ENCODE measurements at regions not wholly inside any gene's neighbourhood (a gene's known extent, or its start where the extent isn't known, plus 50 kb on each side); places are given as distances from the start of the nearest gene placed in this dataset.

DNA sequence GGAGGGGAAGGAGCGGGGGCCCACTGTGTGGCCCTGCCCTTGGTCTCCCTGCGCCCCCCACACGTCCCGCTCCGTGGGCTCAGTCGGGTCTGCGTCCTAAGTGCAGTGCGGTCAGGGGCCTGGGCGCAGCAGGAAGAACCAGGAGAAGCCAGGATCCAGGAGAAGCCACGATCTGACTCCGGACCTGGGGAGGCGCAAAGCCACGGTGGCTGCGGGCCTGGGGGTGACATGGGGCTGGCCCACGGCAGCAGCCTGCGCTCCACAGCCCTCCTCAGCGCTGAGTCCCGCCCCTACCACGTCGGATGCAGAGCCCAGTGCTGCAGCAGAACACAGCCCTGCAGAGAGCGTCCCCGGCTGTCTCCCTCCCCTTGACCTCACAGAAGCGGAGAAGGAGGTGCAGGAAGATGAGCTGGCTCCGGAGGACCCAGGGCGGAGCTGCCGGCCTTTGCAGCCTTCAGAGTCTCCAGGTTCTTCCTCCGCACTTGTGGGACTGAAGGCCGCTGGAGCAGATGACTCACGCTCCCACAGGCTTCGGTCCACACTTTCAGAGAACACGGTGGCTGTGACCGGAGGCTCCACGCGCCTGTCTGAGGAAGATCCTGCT, 589.2 kb upstream of the SALL3 start:
- H3K23ac ChIP-seq (ENCODE audit: low read length in 2 of 2) = no peak overlapping the region
- no peaks in the 10 kb centered on the region for H3K4me1 ChIP-seq (ENCODE audit: control insufficient read depth, insufficient read depth, low read depth, low read length)
- H2AFZ ChIP-seq (ENCODE audit: low read depth, low read length) = no peak overlapping the region
- H4K8ac ChIP-seq (ENCODE audit: low read length) = no peak overlapping the region
- no peak overlapping the region for H2BK15ac ChIP-seq (ENCODE audit: low read depth, poor library complexity, severe bottlenecking)
- H2AK5ac ChIP-seq (ENCODE audit: low read length, severe bottlenecking) = no peak overlapping the region
- H3K4ac ChIP-seq (ENCODE audit: low read depth in 1 of 2, low read length in 2 of 2) = no peak overlapping the region
- WGBS = 82% methylated on average over 34 of the region's 34 CpGs
- peaks cover 25% of the 10 kb centered on the region for H3K9me3 ChIP-seq (ENCODE audit: control insufficient read depth, low read length)
- no peak overlapping the region for H4K91ac ChIP-seq (ENCODE audit: low read length)
- H3K27me3 ChIP-seq (ENCODE audit: control insufficient read depth in 1 of 2, insufficient read depth in 1 of 2, low read length in 2 of 2) = no peaks in the 10 kb centered on the region
- no peak overlapping the region for H3K9ac ChIP-seq (ENCODE audit: low read length)
- H3K36me3 ChIP-seq (ENCODE audit: control insufficient read depth in 1 of 2, insufficient read depth in 2 of 2, low read depth in 1 of 2, low read length in 2 of 2) = no peaks in the 10 kb centered on the region
- H3K4me3 ChIP-seq (ENCODE audit: insufficient read depth in 1 of 2, low read depth in 1 of 2, low read length in 2 of 2) = no peak overlapping the region
- H3K27ac ChIP-seq (ENCODE audit: low read length, poor library complexity, severe bottlenecking) = no peak overlapping the region
- DNase-seq = no peak
- no peak overlapping the region for H3K18ac ChIP-seq (ENCODE audit: low read depth in 1 of 2, low read length in 2 of 2)
- H2BK120ac ChIP-seq (ENCODE audit: low read depth, low read length) = no peak overlapping the region
- H2BK5ac ChIP-seq (ENCODE audit: low read depth, low read length, poor library complexity, severe bottlenecking) = no peak overlapping the region
- H3K79me1 ChIP-seq (replicated peaks; ENCODE audit: low read length, poor library complexity, severe bottlenecking) = no peaks in the 10 kb centered on the region
- no peak overlapping the region for H2BK12ac ChIP-seq (ENCODE audit: low read length in 2 of 2)
- no peak overlapping the region for H3K4me2 ChIP-seq (ENCODE audit: low read length, poor library complexity, severe bottlenecking)
- H3K14ac ChIP-seq (ENCODE audit: low read length in 2 of 2) = no peak overlapping the region

- no peak overlapping the region for H3K18ac ChIP-seq (ENCODE audit: low read depth in 1 of 2, low read length in 2 of 2)
- no peak overlapping the region for H4K91ac ChIP-seq (ENCODE audit: low read length)
- H3K9me3 ChIP-seq (ENCODE audit: control insufficient read depth, low read length) = peaks cover 22% of the 10 kb centered on the region
- H2BK120ac ChIP-seq (ENCODE audit: low read depth, low read length) = no peak overlapping the region
- H3K27me3 ChIP-seq (ENCODE audit: control insufficient read depth in 1 of 2, insufficient read depth in 1 of 2, low read length in 2 of 2) = no peaks in the 10 kb centered on the region
- H3K4me3 ChIP-seq (ENCODE audit: insufficient read depth in 1 of 2, low read depth in 1 of 2, low read length in 2 of 2) = no peak overlapping the region
- no peak overlapping the region for H2BK12ac ChIP-seq (ENCODE audit: low read length in 2 of 2)
- no peak for DNase-seq
- no peak overlapping the region for H4K8ac ChIP-seq (ENCODE audit: low read length)
- no peak overlapping the region for H3K4ac ChIP-seq (ENCODE audit: low read depth in 1 of 2, low read length in 2 of 2)
- 90% methylated on average over 33 of the region's 33 CpGs for WGBS
- H3K23ac ChIP-seq (ENCODE audit: low read length in 2 of 2) = no peak overlapping the region
- H2AFZ ChIP-seq (ENCODE audit: low read depth, low read length) = no peak overlapping the region
- H2BK15ac ChIP-seq (ENCODE audit: low read depth, poor library complexity, severe bottlenecking) = no peak overlapping the region
- H3K79me1 ChIP-seq (replicated peaks; ENCODE audit: low read length, poor library complexity, severe bottlenecking) = no peaks in the 10 kb centered on the region
- H3K27ac ChIP-seq (ENCODE audit: low read length, poor library complexity, severe bottlenecking) = no peak overlapping the region
- no peak overlapping the region for H3K14ac ChIP-seq (ENCODE audit: low read length in 2 of 2)
- no peak overlapping the region for H2AK5ac ChIP-seq (ENCODE audit: low read length, severe bottlenecking)
- H2BK5ac ChIP-seq (ENCODE audit: low read depth, low read length, poor library complexity, severe bottlenecking) = no peak overlapping the region
- H3K36me3 ChIP-seq (ENCODE audit: control insufficient read depth in 1 of 2, insufficient read depth in 2 of 2, low read depth in 1 of 2, low read length in 2 of 2) = no peaks in the 10 kb centered on the region
- H3K4me2 ChIP-seq (ENCODE audit: low read length, poor library complexity, severe bottlenecking) = no peak overlapping the region
- no peak overlapping the region for H3K9ac ChIP-seq (ENCODE audit: low read length)
- no peaks in the 10 kb centered on the region for H3K4me1 ChIP-seq (ENCODE audit: control insufficient read depth, insufficient read depth, low read depth, low read length)
These were observed 588.7 kb upstream of the SALL3 start for GRCh38 chr18:78390952-78391348.

- H3K18ac ChIP-seq (ENCODE audit: low read depth in 1 of 2, low read length in 2 of 2) = no peak overlapping the region
- no peak for DNase-seq
- no peaks in the 10 kb centered on the region for H3K27me3 ChIP-seq (ENCODE audit: control insufficient read depth in 1 of 2, insufficient read depth in 1 of 2, low read length in 2 of 2)
- H3K4me2 ChIP-seq (ENCODE audit: low read length, poor library complexity, severe bottlenecking) = no peak overlapping the region
- no peak overlapping the region for H2BK15ac ChIP-seq (ENCODE audit: low read depth, poor library complexity, severe bottlenecking)
- H3K27ac ChIP-seq (ENCODE audit: low read length, poor library complexity, severe bottlenecking) = no peak overlapping the region
- H3K4me3 ChIP-seq (ENCODE audit: insufficient read depth in 1 of 2, low read depth in 1 of 2, low read length in 2 of 2) = no peak overlapping the region
- H4K8ac ChIP-seq (ENCODE audit: low read length) = no peak overlapping the region
- H3K9me3 ChIP-seq (ENCODE audit: control insufficient read depth, low read length) = peaks cover 6% of the 10 kb centered on the region
- no peak overlapping the region for H3K9ac ChIP-seq (ENCODE audit: low read length)
- H2BK5ac ChIP-seq (ENCODE audit: low read depth, low read length, poor library complexity, severe bottlenecking) = no peak overlapping the region
- H2AFZ ChIP-seq (ENCODE audit: low read depth, low read length) = no peak overlapping the region
- no peak overlapping the region for H3K23ac ChIP-seq (ENCODE audit: low read length in 2 of 2)
- no peak overlapping the region for H2BK120ac ChIP-seq (ENCODE audit: low read depth, low read length)
- H2AK5ac ChIP-seq (ENCODE audit: low read length, severe bottlenecking) = no peak overlapping the region
- no peak overlapping the region for H2BK12ac ChIP-seq (ENCODE audit: low read length in 2 of 2)
- H3K36me3 ChIP-seq (ENCODE audit: control insufficient read depth in 1 of 2, insufficient read depth in 2 of 2, low read depth in 1 of 2, low read length in 2 of 2) = no peaks in the 10 kb centered on the region
- H3K4ac ChIP-seq (ENCODE audit: low read depth in 1 of 2, low read length in 2 of 2) = no peak overlapping the region
- no peak overlapping the region for H4K91ac ChIP-seq (ENCODE audit: low read length)
- H3K14ac ChIP-seq (ENCODE audit: low read length in 2 of 2) = no peak overlapping the region
- 77% methylated on average over 13 of the region's 14 CpGs for WGBS
- H3K79me1 ChIP-seq (replicated peaks; ENCODE audit: low read length, poor library complexity, severe bottlenecking) = no peaks in the 10 kb centered on the region
- no peaks in the 10 kb centered on the region for H3K4me1 ChIP-seq (ENCODE audit: control insufficient read depth, insufficient read depth, low read depth, low read length)
These were observed 586.3 kb upstream of the SALL3 start for GRCh38 chr18:78393086-78393862.

- no peak overlapping the region for H3K4me2 ChIP-seq (ENCODE audit: low read length, poor library complexity, severe bottlenecking)
- H3K18ac ChIP-seq (ENCODE audit: low read depth in 1 of 2, low read length in 2 of 2) = no peak overlapping the region
- no peaks in the 10 kb centered on the region for H3K4me1 ChIP-seq (ENCODE audit: control insufficient read depth, insufficient read depth, low read depth, low read length)
- H2BK5ac ChIP-seq (ENCODE audit: low read depth, low read length, poor library complexity, severe bottlenecking) = no peak overlapping the region
- H2BK12ac ChIP-seq (ENCODE audit: low read length in 2 of 2) = no peak overlapping the region
- no peak overlapping the region for H2BK15ac ChIP-seq (ENCODE audit: low read depth, poor library complexity, severe bottlenecking)
- no peak overlapping the region for H3K4me3 ChIP-seq (ENCODE audit: insufficient read depth in 1 of 2, low read depth in 1 of 2, low read length in 2 of 2)
- no peak overlapping the region for H3K9ac ChIP-seq (ENCODE audit: low read length)
- H2AFZ ChIP-seq (ENCODE audit: low read depth, low read length) = no peak overlapping the region
- H2BK120ac ChIP-seq (ENCODE audit: low read depth, low read length) = no peak overlapping the region
- H4K8ac ChIP-seq (ENCODE audit: low read length) = no peak overlapping the region
- H3K27me3 ChIP-seq (ENCODE audit: control insufficient read depth in 1 of 2, insufficient read depth in 1 of 2, low read length in 2 of 2) = no peaks in the 10 kb centered on the region
- no peak overlapping the region for H3K14ac ChIP-seq (ENCODE audit: low read length in 2 of 2)
- 83% methylated on average over 16 of the region's 16 CpGs for WGBS
- H4K91ac ChIP-seq (ENCODE audit: low read length) = no peak overlapping the region
- no peak overlapping the region for H3K4ac ChIP-seq (ENCODE audit: low read depth in 1 of 2, low read length in 2 of 2)
- DNase-seq = no peak
- H3K23ac ChIP-seq (ENCODE audit: low read length in 2 of 2) = no peak overlapping the region
- H3K36me3 ChIP-seq (ENCODE audit: control insufficient read depth in 1 of 2, insufficient read depth in 2 of 2, low read depth in 1 of 2, low read length in 2 of 2) = no peaks in the 10 kb centered on the region
- H3K79me1 ChIP-seq (replicated peaks; ENCODE audit: low read length, poor library complexity, severe bottlenecking) = no peaks in the 10 kb centered on the region
- H3K9me3 ChIP-seq (ENCODE audit: control insufficient read depth, low read length) = peaks cover 5% of the 10 kb centered on the region
- no peak overlapping the region for H3K27ac ChIP-seq (ENCODE audit: low read length, poor library complexity, severe bottlenecking)
- H2AK5ac ChIP-seq (ENCODE audit: low read length, severe bottlenecking) = no peak overlapping the region
These were observed 583.5 kb upstream of the SALL3 start for GRCh38 chr18:78396077-78396476.

Data from mesenchymal stem cell (in vitro differentiated cells and primary cell).